ENCODE measurements at regions not wholly inside any gene's neighbourhood (a gene's known extent, or its start where the extent isn't known, plus 50 kb on each side); places are given as distances from the start of the nearest gene placed in this dataset.

DNA sequence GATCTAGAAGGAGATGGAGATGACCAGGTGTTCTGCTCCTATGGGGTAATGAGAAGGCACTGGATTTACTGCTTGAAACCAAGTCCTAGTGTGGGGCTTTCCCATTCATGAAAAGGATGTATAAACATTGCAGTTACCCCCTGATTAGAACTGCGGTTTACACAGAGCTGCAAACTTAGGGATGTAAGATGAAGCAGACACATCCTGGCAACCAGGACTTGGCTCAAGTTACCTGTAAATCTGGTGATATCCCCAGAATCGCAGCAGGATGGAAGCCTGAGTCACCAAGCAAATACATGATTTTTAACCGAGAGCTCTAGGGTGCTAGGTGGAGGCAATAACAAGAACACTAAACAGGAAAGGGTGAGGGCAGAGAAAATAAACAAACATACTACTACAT lies 178.6 kb upstream of the MAMLD1 start:
- Mint-ChIP-seq H3K4me3 (no peak overlapping the region), H3K27me3 (peaks cover 3% of the 10 kb centered on the region), H3K36me3 (no peaks in the 10 kb centered on the region), H3K4me1 (peaks cover 6% of the 10 kb centered on the region), H3K9me3 (no peaks in the 10 kb centered on the region), H3K27ac (no peak overlapping the region)
- DNase-seq (ENCODE audit: low spot score in 2 of 2) (no peak), ATAC-seq (ENCODE audit: low read depth) (no peak)

DNA sequence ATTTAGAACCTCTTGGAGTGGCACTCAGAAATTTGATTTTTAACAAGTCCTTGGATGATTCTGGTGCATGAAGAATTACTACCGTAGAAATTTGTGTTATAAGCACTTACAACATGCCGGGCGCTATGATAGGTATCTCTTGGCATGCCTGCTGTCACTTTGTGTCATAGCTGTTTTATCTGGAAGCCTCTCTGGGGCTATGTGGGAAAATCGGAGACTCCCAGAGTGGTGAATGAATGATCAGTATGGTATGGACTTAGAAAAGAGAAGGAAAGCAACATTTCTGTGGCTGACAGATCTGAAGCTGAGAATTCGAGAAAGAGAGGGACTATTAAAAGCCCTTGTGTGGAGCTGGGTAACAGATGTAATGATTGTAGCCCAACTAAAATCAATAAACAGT lies 177.4 kb upstream of the MAMLD1 start:
- no peaks in the 10 kb centered on the region for H3K36me3 Mint-ChIP-seq
- H3K9me3 Mint-ChIP-seq, result no peaks in the 10 kb centered on the region
- no peak for ATAC-seq (ENCODE audit: low read depth)
- no peak overlapping the region for H3K4me3 Mint-ChIP-seq
- no peak overlapping the region for H3K27ac Mint-ChIP-seq
- no peak for DNase-seq (ENCODE audit: low spot score in 2 of 2)
- H3K4me1 Mint-ChIP-seq, result peaks cover 6% of the 10 kb centered on the region
- peaks cover 3% of the 10 kb centered on the region for H3K27me3 Mint-ChIP-seq

DNA sequence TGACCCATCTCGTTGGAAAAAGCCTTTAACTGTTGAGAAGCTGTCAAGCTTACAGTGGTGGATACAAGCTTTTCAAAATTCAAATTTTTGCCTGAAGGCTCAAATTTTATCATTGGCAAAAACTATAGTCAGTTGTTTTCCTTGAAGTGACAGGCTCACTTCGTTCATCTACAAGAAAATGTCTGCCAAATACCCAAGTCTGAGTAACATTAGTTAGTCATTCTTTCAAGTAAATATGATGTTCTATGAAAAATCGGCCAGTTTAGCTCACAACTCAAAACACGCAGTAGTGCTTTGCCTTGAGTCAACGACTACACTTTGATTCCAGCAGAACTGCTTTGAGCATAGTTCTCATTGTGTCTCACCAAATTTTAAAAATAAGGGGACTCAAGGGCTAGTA lies 170.3 kb upstream of the MAMLD1 start:
- ATAC-seq (ENCODE audit: low read depth), result no peak
- no peaks in the 10 kb centered on the region for H3K4me1 Mint-ChIP-seq
- H3K4me3 Mint-ChIP-seq, result no peak overlapping the region
- no peak for DNase-seq (ENCODE audit: low spot score in 2 of 2)
- no peaks in the 10 kb centered on the region for H3K9me3 Mint-ChIP-seq
- no peaks in the 10 kb centered on the region for H3K27me3 Mint-ChIP-seq
- no peaks in the 10 kb centered on the region for H3K36me3 Mint-ChIP-seq
- no peak overlapping the region for H3K27ac Mint-ChIP-seq

DNA sequence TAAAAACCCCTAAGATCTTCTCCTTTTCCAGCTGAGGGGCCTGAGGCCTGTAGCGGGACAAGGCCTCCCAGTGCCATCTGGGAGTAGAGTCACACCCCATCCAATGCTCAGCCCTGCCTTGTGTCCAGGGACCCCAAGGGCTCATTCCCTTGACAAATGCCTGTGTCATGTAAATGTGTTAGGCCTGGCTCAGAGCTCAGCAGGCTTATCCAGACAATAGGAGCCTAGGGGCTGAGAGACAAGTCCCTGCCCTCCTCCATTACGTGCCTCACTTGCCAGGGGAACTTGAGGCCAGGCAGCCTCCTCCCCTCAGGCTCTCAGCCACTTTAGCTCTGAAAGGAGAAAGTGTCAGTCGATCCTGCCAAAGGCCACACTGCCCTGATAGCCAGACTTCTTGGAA lies 166.8 kb upstream of the MAMLD1 start:
- H3K4me1 Mint-ChIP-seq, result no peaks in the 10 kb centered on the region
- H3K9me3 Mint-ChIP-seq, result no peaks in the 10 kb centered on the region
- H3K27me3 Mint-ChIP-seq, result no peaks in the 10 kb centered on the region
- DNase-seq (ENCODE audit: low spot score in 2 of 2), result no peak
- no peaks in the 10 kb centered on the region for H3K36me3 Mint-ChIP-seq
- no peak overlapping the region for H3K27ac Mint-ChIP-seq
- no peak overlapping the region for H3K4me3 Mint-ChIP-seq
- ATAC-seq (ENCODE audit: low read depth), result no peak

DNA sequence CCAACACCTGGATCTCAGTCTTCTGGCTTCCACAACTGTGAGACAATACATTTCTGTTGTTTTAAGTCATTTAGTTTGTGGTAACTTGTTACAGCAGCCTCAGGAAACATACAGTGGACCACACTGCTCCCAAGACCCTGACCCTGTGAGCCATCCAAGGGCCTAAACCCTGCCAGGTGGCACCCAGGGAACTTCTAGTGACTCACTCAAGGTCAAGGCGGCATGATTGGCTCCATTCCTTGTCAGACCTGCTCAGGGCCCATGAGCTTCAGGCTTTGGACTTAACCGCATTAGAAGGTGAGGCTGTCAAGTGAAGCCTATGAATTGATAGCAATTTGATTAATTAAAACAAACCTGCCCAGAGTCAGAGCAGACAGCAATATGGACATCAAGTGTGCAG lies 165.7 kb upstream of the MAMLD1 start:
- DNase-seq (ENCODE audit: low spot score in 2 of 2) (no peak), ATAC-seq (ENCODE audit: low read depth) (no peak)
- Mint-ChIP-seq H3K27ac (no peak overlapping the region), H3K36me3 (no peaks in the 10 kb centered on the region), H3K9me3 (no peaks in the 10 kb centered on the region), H3K4me3 (no peak overlapping the region), H3K27me3 (no peaks in the 10 kb centered on the region), H3K4me1 (no peaks in the 10 kb centered on the region)

DNA sequence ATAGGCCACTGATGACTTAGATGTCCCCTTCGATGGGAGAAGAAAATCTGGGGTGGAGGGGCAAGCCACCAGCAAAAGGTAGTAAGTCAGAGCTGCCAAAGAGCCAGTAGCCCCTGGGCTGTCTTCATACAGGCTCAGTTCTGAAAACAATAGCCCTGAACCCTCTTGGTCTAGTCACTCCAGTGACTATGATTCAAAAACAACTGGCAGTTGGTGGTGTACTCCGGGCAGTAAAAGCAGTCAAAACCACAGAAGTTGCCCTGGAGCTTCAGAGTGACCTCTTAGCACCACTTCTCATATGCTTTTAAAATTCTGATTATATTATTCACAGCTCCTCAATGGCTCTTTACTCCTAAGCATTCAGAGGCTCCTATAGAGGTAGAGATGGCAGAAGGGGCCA lies 164.3 kb upstream of the MAMLD1 start:
- Mint-ChIP-seq H3K36me3 (no peaks in the 10 kb centered on the region), H3K27me3 (no peaks in the 10 kb centered on the region), H3K4me1 (no peaks in the 10 kb centered on the region), H3K27ac (no peak overlapping the region), H3K9me3 (no peaks in the 10 kb centered on the region), H3K4me3 (no peak overlapping the region)
- ATAC-seq (ENCODE audit: low read depth), result no peak
- DNase-seq (ENCODE audit: low spot score in 2 of 2), result no peak

DNA sequence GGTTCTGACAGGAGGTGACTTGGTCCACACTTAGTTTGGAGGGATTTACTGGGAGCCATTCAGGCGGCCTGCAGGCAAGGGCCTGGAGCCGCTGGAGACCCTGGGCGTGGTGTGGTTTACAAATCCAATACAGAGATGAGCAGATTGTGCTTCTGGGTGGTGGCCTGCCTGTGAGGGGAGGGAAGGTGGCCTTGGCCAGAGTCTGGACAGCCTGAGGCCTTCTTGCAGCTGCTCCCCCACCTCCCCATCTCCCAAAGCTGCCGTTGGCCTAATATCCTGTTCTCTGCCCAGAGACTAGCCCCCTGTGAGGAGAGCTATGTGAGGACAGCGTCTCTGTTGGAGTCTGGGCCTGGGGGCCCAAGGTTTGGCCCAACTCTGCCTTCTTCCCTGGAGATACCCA lies 163.9 kb upstream of the MAMLD1 start:
- Mint-ChIP-seq H3K9me3 (no peaks in the 10 kb centered on the region), H3K27me3 (no peaks in the 10 kb centered on the region), H3K4me1 (no peaks in the 10 kb centered on the region), H3K36me3 (no peaks in the 10 kb centered on the region), H3K4me3 (no peak overlapping the region), H3K27ac (no peak overlapping the region)
- ATAC-seq (ENCODE audit: low read depth) (no peak), DNase-seq (ENCODE audit: low spot score in 2 of 2) (no peak)

DNA sequence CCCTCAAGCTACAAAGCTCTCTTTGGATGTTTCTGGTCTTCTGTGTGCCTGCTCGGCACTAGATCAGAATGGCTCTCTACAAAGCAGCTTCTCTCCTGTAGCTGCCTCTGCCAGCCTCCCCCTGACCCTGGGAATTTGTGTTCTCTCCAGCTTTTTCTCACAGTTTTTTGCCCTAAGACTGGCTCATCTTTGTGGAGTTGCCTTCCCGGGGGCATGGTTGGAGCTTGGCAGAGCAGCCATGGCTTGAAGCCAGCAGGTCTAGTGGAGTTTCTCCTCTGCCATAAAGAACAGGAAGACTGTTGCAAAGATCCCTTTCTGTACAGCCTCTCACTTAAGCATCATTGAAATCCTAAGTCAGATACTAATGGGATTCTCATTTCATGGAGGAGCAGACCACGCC lies 163.3 kb upstream of the MAMLD1 start:
- no peak for ATAC-seq (ENCODE audit: low read depth)
- H3K27ac Mint-ChIP-seq, result no peak overlapping the region
- H3K4me3 Mint-ChIP-seq, result no peak overlapping the region
- DNase-seq (ENCODE audit: low spot score in 2 of 2), result no peak
- H3K9me3 Mint-ChIP-seq, result no peaks in the 10 kb centered on the region
- no peaks in the 10 kb centered on the region for H3K36me3 Mint-ChIP-seq
- no peaks in the 10 kb centered on the region for H3K27me3 Mint-ChIP-seq
- no peaks in the 10 kb centered on the region for H3K4me1 Mint-ChIP-seq

DNA sequence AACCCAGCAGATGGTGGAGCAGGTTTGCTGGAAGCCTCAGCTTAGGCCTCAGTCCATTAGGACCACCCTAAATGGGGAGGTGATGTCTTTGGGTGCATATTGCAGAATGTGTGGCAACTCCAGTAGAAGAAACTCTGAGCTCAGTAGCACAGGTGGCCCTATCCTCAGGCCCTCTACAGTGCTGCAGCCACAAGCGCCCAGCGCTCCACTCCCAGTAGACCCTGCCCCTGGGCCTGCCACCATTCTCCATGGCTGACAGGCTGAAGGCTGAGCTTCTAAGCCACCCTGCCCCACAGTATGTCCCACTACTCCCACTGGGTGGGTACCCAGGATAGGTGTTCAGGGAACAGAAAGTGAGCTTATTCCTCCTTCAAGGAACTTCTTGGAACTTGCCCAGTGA lies 162.8 kb upstream of the MAMLD1 start:
- no peak overlapping the region for H3K4me3 Mint-ChIP-seq
- DNase-seq (ENCODE audit: low spot score in 2 of 2) (no peak), ATAC-seq (ENCODE audit: low read depth) (no peak)
- H3K9me3 Mint-ChIP-seq, result no peaks in the 10 kb centered on the region
- H3K36me3 Mint-ChIP-seq, result no peaks in the 10 kb centered on the region
- H3K27me3 Mint-ChIP-seq, result no peaks in the 10 kb centered on the region
- H3K27ac Mint-ChIP-seq, result no peak overlapping the region
- no peaks in the 10 kb centered on the region for H3K4me1 Mint-ChIP-seq

DNA sequence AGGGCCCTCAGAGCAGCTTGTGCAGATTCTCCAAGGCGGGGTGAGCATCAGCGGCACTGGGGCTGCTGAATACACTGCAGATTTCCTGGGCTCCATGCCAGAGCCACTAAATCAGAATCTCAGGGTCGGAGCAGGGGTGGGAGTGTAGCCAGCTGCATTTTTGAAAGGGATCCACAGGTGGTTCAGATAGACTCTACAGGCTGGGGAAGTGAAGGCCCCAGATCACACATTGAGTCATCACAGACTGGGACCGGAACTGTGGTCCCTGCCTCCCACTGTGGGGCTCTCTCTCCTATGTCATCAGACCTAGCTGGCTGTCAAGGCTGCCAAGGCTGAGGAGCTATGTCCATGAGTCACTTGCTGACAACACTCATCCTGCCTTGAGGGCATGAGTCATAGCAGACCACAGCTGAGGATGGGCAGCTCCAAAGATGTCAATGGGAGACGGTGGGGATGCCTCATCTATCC lies 162.3 kb upstream of the MAMLD1 start:
- H3K27me3 Mint-ChIP-seq, result no peaks in the 10 kb centered on the region
- no peaks in the 10 kb centered on the region for H3K36me3 Mint-ChIP-seq
- H3K4me1 Mint-ChIP-seq, result no peaks in the 10 kb centered on the region
- H3K27ac Mint-ChIP-seq, result no peak overlapping the region
- H3K4me3 Mint-ChIP-seq, result no peak overlapping the region
- no peaks in the 10 kb centered on the region for H3K9me3 Mint-ChIP-seq
- no peak for DNase-seq (ENCODE audit: low spot score in 2 of 2)
- ATAC-seq (ENCODE audit: low read depth), result peak; percentile 46

DNA sequence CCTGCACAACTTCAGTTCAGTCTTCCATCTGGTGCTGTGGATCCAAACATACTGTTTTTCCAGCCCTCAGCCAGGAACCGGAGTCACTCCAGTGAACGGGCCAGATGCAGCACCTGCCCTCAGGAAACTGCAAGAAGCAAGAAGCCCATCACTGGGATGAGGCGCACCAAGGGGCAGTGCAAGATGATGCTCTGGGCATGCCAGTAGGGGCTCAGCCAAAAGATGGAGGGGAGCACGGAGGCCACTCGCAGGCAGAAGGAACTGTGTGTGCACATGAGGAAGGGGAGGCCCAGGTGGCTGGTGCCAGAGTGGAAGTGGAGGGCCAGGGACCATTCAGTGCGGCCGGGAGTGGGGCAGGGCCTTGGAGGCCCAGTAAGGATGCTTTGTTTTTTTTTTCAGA lies 161.7 kb upstream of the MAMLD1 start:
- H3K9me3 Mint-ChIP-seq, result no peaks in the 10 kb centered on the region
- H3K4me3 Mint-ChIP-seq, result no peak overlapping the region
- H3K36me3 Mint-ChIP-seq, result no peaks in the 10 kb centered on the region
- DNase-seq (ENCODE audit: low spot score in 2 of 2) (no peak), ATAC-seq (ENCODE audit: low read depth) (no peak)
- no peak overlapping the region for H3K27ac Mint-ChIP-seq
- no peaks in the 10 kb centered on the region for H3K27me3 Mint-ChIP-seq
- peaks cover 3% of the 10 kb centered on the region for H3K4me1 Mint-ChIP-seq

DNA sequence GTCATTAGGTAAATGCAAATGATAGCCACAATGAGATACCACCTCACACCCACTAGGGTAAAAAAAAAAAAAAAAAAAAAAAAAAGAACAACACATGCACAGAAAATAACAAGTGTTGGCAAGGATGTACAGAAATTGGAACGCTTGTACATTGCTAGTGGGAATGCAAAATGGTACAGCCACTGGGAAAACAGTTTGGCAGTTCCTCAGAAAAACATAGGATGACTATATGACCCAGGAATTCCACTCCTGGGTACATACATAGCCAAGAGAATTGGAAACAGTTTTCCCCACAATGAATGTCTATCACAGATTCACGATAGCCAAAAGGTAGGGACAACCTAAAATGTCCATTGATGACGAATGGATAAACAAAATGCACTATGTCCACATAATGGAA lies 161.3 kb upstream of the MAMLD1 start:
- peaks cover 3% of the 10 kb centered on the region for H3K4me1 Mint-ChIP-seq
- H3K27me3 Mint-ChIP-seq, result no peaks in the 10 kb centered on the region
- no peak overlapping the region for H3K4me3 Mint-ChIP-seq
- H3K9me3 Mint-ChIP-seq, result no peaks in the 10 kb centered on the region
- H3K27ac Mint-ChIP-seq, result no peak overlapping the region
- no peak for DNase-seq (ENCODE audit: low spot score in 2 of 2)
- no peaks in the 10 kb centered on the region for H3K36me3 Mint-ChIP-seq
- no peak for ATAC-seq (ENCODE audit: low read depth)

DNA sequence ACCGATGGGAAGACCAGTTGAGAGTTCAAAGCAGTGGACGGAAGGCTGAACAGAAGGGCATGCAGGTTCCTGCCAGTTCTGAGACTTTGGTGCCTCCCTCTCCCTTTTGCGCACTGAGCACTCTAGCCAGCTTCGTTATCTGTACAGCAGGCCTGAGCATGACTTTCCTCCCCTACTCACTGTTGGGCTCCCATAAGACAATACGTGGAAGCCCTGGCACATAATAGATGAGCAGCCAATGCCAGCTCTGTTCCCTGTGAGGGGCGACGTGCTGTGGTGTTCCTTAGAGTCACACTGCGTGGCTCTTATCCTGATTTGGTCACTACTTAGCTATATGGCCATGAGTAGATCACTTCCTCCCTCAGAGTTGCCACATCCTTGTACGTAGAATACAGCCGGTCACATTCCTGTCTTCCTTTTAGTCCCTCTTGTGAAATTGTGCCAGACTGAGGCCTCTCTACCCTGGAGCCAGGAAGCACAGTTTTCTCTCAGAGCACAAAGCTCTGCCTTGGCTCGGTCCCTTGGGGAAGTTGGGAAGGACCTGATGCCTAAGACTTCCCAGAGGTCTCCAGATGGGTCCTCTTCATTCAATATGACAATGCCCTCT lies 160.4 kb upstream of the MAMLD1 start:
- Mint-ChIP-seq H3K4me1 (peaks cover 3% of the 10 kb centered on the region), H3K36me3 (no peaks in the 10 kb centered on the region), H3K4me3 (no peak overlapping the region), H3K27ac (no peak overlapping the region), H3K9me3 (no peaks in the 10 kb centered on the region), H3K27me3 (no peaks in the 10 kb centered on the region)
- no peak for ATAC-seq (ENCODE audit: low read depth)
- no peak for DNase-seq (ENCODE audit: low spot score in 2 of 2)

DNA sequence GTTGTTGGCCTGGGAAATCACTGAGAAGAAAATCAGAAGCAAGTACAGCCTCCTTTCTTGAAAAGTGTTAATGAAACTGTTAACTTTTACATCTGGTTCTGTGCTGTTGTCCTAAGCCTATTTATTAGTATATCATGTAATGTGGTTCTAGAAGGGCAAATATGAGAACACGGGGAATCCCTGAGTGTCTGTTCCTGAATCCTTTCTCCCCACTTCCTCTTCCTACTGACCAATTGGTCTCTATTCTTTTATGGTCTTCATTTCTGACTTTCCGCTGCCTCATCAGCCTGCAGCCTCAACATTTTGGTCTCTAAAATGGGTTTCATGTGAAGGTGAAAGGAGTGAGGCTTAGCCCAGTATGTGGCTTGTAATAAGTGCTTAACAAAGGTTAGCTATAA lies 159.9 kb upstream of the MAMLD1 start:
- no peak overlapping the region for H3K27ac Mint-ChIP-seq
- no peaks in the 10 kb centered on the region for H3K27me3 Mint-ChIP-seq
- H3K9me3 Mint-ChIP-seq, result no peaks in the 10 kb centered on the region
- peaks cover 3% of the 10 kb centered on the region for H3K4me1 Mint-ChIP-seq
- no peaks in the 10 kb centered on the region for H3K36me3 Mint-ChIP-seq
- H3K4me3 Mint-ChIP-seq, result no peak overlapping the region
- ATAC-seq (ENCODE audit: low read depth), result no peak
- no peak for DNase-seq (ENCODE audit: low spot score in 2 of 2)

DNA sequence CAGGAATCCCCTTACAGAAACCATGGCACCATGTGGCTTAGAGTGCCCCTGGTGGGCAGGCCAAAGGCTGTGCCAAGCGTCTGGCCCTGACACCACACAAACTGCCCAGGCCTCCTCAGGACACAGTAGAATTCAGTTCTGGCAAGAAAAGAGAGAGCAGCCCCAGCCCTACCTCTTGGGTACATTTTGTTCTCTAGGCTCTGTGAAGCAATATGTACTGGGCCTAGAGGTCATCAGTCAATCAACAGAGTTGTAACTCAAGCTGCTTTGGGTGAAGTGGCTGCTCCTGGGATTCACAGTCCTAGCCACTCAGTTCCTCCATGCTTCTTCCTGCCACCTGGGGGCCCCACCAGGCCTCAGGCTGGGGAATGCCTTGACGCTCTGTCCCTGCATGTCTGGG lies 158.1 kb upstream of the MAMLD1 start:
- no peak overlapping the region for H3K4me3 Mint-ChIP-seq
- no peaks in the 10 kb centered on the region for H3K36me3 Mint-ChIP-seq
- H3K4me1 Mint-ChIP-seq, result peaks cover 3% of the 10 kb centered on the region
- DNase-seq (ENCODE audit: low spot score in 2 of 2) (no peak), ATAC-seq (ENCODE audit: low read depth) (no peak)
- no peak overlapping the region for H3K27ac Mint-ChIP-seq
- no peaks in the 10 kb centered on the region for H3K27me3 Mint-ChIP-seq
- no peaks in the 10 kb centered on the region for H3K9me3 Mint-ChIP-seq
